ENCODE measurements at regions not wholly inside any gene's neighbourhood (a gene's known extent, or its start where the extent isn't known, plus 50 kb on each side); places are given as distances from the start of the nearest gene placed in this dataset.
A peak's percentile ranks its signal among the peaks of the same experiment; 100 is the strongest.

GRCh38 chr6:14690120-14691056 is 555.5 kb upstream of the JARID2 start:
- DNase-seq, result no peak

- DNase-seq, result no peak
These were observed 553.7 kb upstream of the JARID2 start for GRCh38 chr6:14692208-14692607.

- DNase-seq, result no peak
These were observed 552.3 kb upstream of the JARID2 start for GRCh38 chr6:14693301-14694192.

- no peak for DNase-seq
These were observed 551.6 kb upstream of the JARID2 start for GRCh38 chr6:14694308-14694707.

GRCh38 chr6:14695579-14695978 is 550.3 kb upstream of the JARID2 start:
- DNase-seq, result no peak

GRCh38 chr6:14696367-14696766 is 549.5 kb upstream of the JARID2 start:
- no peak for DNase-seq

- no peak for DNase-seq
These were observed 548.4 kb upstream of the JARID2 start for GRCh38 chr6:14697427-14697826.

GRCh38 chr6:14699803-14700601 is 545.9 kb upstream of the JARID2 start:
- no peak for DNase-seq

GRCh38 chr6:14701946-14702345 is 543.9 kb upstream of the JARID2 start:
- DNase-seq, result peak; percentile 56

- DNase-seq, result no peak
These were observed 543.2 kb upstream of the JARID2 start for GRCh38 chr6:14702678-14703077.

GRCh38 chr6:14703586-14703985 is 542.3 kb upstream of the JARID2 start:
- DNase-seq, result no peak

GRCh38 chr6:14704383-14705271 is 541.2 kb upstream of the JARID2 start:
- DNase-seq, result no peak

GRCh38 chr6:14705841-14706377 is 540.0 kb upstream of the JARID2 start:
- DNase-seq, result peak; percentile 47

GRCh38 chr6:14706378-14706929 is 539.4 kb upstream of the JARID2 start:
- peak; percentile 98 for DNase-seq

GRCh38 chr6:14707276-14707675 is 538.6 kb upstream of the JARID2 start:
- peak; percentile 53 for DNase-seq

GRCh38 chr6:14707971-14708465 is 537.9 kb upstream of the JARID2 start:
- no peak for DNase-seq

GRCh38 chr6:14709066-14709670 is 536.7 kb upstream of the JARID2 start:
- no peak for DNase-seq

GRCh38 chr6:14709900-14710299 is 536.0 kb upstream of the JARID2 start:
- DNase-seq, result no peak

- no peak for DNase-seq
These were observed 535.4 kb upstream of the JARID2 start for GRCh38 chr6:14710421-14710820.

GRCh38 chr6:14711056-14711703 is 534.7 kb upstream of the JARID2 start:
- DNase-seq, result peak; percentile 89

Data from suppressor macrophage treated with lipopolysaccharide for 4 hours (primary cell).